ENCODE measurements at regions not wholly inside any gene's neighbourhood (a gene's known extent, or its start where the extent isn't known, plus 50 kb on each side); places are given as distances from the start of the nearest gene placed in this dataset.
A peak's percentile ranks its signal among the peaks of the same experiment; 100 is the strongest.

DNA sequence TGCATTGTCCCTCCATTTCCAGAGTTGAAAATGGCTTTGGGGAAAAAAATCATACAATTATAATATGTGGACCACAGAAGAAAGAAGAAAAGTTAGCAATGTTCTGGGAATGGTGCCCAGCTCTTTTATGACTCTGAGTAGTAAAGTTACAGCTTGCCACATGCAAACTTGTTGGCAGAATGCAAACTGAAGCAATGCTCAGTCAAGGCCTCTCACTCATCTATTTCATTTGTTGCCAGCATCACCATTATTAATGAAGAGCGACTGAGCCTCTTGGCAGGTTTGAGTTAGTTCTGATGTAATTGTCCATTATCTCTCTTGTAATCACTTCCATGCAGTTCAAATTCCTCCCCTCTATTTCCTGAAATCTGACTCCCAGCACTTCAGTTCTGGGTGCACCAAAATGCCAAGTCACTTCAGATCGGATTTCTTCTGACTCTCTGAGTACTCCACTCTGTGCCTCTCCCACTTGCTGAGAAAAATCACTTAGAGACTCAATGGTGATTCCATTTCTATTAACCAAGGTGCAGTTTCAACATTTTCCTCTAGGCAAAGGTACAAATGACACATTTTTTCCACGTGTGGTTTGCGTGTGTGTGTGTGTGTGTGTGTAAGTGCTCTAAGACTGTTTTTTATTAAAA lies 154.4 kb upstream of the STMND1 start:
- Histone ChIP-seq H3K27ac (peak overlapping the region in 2 of 4 donors; percentile 28 to 31), H3K4me1 (peaks cover 0 to 6% (median 3%) of the 10 kb centered on the region in 4 donors), H3K36me3 (no peaks in the 10 kb centered on the region), H3K4me3 (no peak overlapping the region), H3K27me3 (no peaks in the 10 kb centered on the region), H3K9me3 (no peaks in the 10 kb centered on the region)
- WGBS, 2 donors (ENCODE audit: low coverage in 1 of 2) = 21 to 22% methylated on average over 3 to 4 of the region's 4 CpGs
- in situ Hi-C loops (cut with MboI; ENCODE audit: low pct_ligation_motif_present in 1 of 4, low pct_unique_long_range_greater_than_20kb in 1 of 4, low sequenced_read_pairs in 3 of 4) = no loop called here
- intact Hi-C loops (cut with DNase I; ENCODE audit: low total_unique reads) = no loop called here
- TF ChIP-seq EP300 (IDR thresholded peaks at IDR 0.05; ENCODE audit: low read depth) (no peak), POLR2A (IDR thresholded peaks at IDR 0.05) (no peak), POLR2AphosphoS5 (IDR thresholded peaks at IDR 0.05) (peak in 1 of 3 donors; percentile 39)
- TF ChIP-seq, protein P1, sequence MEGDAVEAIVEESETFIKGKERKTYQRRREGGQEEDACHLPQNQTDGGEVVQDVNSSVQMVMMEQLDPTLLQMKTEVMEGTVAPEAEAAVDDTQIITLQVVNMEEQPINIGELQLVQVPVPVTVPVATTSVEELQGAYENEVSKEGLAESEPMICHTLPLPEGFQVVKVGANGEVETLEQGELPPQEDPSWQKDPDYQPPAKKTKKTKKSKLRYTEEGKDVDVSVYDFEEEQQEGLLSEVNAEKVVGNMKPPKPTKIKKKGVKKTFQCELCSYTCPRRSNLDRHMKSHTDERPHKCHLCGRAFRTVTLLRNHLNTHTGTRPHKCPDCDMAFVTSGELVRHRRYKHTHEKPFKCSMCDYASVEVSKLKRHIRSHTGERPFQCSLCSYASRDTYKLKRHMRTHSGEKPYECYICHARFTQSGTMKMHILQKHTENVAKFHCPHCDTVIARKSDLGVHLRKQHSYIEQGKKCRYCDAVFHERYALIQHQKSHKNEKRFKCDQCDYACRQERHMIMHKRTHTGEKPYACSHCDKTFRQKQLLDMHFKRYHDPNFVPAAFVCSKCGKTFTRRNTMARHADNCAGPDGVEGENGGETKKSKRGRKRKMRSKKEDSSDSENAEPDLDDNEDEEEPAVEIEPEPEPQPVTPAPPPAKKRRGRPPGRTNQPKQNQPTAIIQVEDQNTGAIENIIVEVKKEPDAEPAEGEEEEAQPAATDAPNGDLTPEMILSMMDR (IDR thresholded peaks at IDR 0.05) = no peak
- no peak for DNase-seq

DNA sequence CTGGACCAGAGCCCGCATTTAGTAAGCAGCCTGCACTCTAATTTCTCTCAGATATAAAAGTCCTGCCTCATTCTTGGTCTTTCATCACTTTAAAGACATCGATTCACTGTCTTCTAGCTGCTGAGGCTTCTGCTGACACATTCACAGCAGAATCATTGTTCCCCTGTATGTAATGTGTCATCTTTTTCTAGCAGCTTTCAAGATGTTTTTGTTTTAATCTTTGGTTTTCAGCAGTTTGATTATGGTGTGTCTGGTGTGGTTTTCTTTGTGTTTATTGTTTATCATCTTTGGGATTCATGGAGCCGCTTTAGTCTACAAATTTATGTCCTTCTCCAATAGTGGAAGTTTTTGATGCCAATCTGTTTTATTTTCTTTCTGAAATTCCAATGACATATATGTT lies 157.3 kb upstream of the STMND1 start:
- 81 to 90% methylated on average over 2 to 3 of the region's 3 CpGs for WGBS, 2 donors (ENCODE audit: low coverage in 1 of 2)
- in situ Hi-C loops (cut with MboI; ENCODE audit: low pct_ligation_motif_present in 1 of 4, low pct_unique_long_range_greater_than_20kb in 1 of 4, low sequenced_read_pairs in 3 of 4) = no loop called here

DNA sequence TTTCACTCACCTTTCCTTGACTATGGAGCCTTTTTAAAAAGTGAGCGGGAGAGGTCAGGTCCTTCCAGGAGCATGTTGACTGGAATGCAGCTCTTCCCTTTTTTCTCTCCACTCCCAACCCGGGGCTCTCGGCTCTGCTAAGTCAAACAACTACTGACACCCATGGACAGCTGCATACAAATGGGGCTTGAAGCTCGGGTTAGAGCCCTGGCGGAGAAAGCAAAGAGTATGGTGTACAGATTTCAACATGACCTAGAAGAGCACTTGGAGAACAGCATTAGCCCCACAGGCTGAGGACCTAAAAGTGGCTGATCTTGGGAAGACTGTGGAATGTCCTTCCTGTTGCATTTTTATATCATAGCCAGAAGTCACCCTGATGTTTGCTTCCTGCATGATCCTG lies 162.0 kb upstream of the STMND1 start:
- no peaks in the 10 kb centered on the region for H3K36me3 ChIP-seq
- H3K9me3 ChIP-seq = no peaks in the 10 kb centered on the region
- TF ChIP-seq POLR2A (IDR thresholded peaks at IDR 0.05) (no peak), EP300 (IDR thresholded peaks at IDR 0.05; ENCODE audit: low read depth) (no peak), POLR2AphosphoS5 (IDR thresholded peaks at IDR 0.05) (no peak)
- TF ChIP-seq, protein P1 (IDR thresholded peaks at IDR 0.05) = no peak
- H3K4me1 ChIP-seq = no peaks in the 10 kb centered on the region
- WGBS, 2 donors (ENCODE audit: low coverage in 1 of 2) = 73 to 93% methylated on average over 5 of the region's 5 CpGs
- no peak for DNase-seq
- in situ Hi-C loops (cut with MboI; ENCODE audit: low pct_ligation_motif_present in 1 of 4, low pct_unique_long_range_greater_than_20kb in 1 of 4, low sequenced_read_pairs in 3 of 4) (no loop called here), intact Hi-C loops (cut with DNase I; ENCODE audit: low total_unique reads) (no loop called here)
- no peaks in the 10 kb centered on the region for H3K27me3 ChIP-seq
- no peak overlapping the region for H3K4me3 ChIP-seq
- no peak overlapping the region for H3K27ac ChIP-seq

More for the DNA sequence above, 157.3 kb upstream of the STMND1 start:
- H3K36me3 ChIP-seq = no peaks in the 10 kb centered on the region
- H3K4me3 ChIP-seq = no peak overlapping the region
- TF ChIP-seq EP300 (IDR thresholded peaks at IDR 0.05; ENCODE audit: low read depth) (no peak), POLR2A (IDR thresholded peaks at IDR 0.05) (no peak), POLR2AphosphoS5 (IDR thresholded peaks at IDR 0.05) (no peak)
- TF ChIP-seq, protein P1 (IDR thresholded peaks at IDR 0.05) = no peak
- no peak for DNase-seq
- H3K27ac ChIP-seq = no peak overlapping the region
- H3K27me3 ChIP-seq = no peaks in the 10 kb centered on the region
- intact Hi-C loops (cut with DNase I; ENCODE audit: low total_unique reads) = no loop called here
- H3K4me1 ChIP-seq = peaks cover 0 to 6% (median 3%) of the 10 kb centered on the region in 4 donors
- H3K9me3 ChIP-seq = no peaks in the 10 kb centered on the region

DNA sequence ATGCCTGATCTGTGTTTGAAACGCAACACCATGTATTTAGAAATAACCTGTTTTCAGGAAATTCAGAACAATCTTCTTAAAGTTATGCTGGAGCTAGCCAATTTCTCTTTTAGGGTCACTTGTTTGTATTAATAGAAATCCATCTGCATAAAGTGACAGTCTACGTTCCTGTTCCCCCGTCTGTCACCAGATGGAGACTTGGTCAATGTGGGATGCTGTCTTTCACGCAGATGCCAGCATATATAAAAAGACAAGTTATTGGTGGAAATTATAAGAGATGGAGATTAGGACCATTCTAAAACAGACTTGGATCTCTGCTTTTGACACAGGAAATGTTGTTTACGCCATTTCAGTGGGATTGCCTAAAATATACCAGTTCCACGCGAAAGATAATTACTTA lies 162.5 kb upstream of the STMND1 start:
- 82 to 85% methylated on average over 7 of the region's 7 CpGs for WGBS, 2 donors (ENCODE audit: low coverage in 1 of 2)
- H3K4me3 ChIP-seq = no peak overlapping the region
- in situ Hi-C loops (cut with MboI; ENCODE audit: low pct_ligation_motif_present in 1 of 4, low pct_unique_long_range_greater_than_20kb in 1 of 4, low sequenced_read_pairs in 3 of 4) (no loop called here), intact Hi-C loops (cut with DNase I; ENCODE audit: low total_unique reads) (no loop called here)
- no peaks in the 10 kb centered on the region for H3K4me1 ChIP-seq
- no peak for DNase-seq
- H3K36me3 ChIP-seq = no peaks in the 10 kb centered on the region
- no peaks in the 10 kb centered on the region for H3K27me3 ChIP-seq
- TF ChIP-seq POLR2A (IDR thresholded peaks at IDR 0.05) (no peak), POLR2AphosphoS5 (IDR thresholded peaks at IDR 0.05) (no peak), EP300 (IDR thresholded peaks at IDR 0.05; ENCODE audit: low read depth) (no peak)
- TF ChIP-seq, protein P1 (IDR thresholded peaks at IDR 0.05) = no peak
- H3K27ac ChIP-seq = no peak overlapping the region
- H3K9me3 ChIP-seq = no peaks in the 10 kb centered on the region
